Left ventricle myocardium inferior (tissue), 1 donor: ENCODE measurements at regions not wholly inside any gene's neighbourhood (a gene's known extent, or its start where the extent isn't known, plus 50 kb on each side); places are given as distances from the start of the nearest gene placed in this dataset.

Experiments
- DNase-seq: peaks from one replicate; pipeline ENCODE4 v3.0.0-alpha.2; 2020
- H3K27ac ChIP-seq: fragments of 200-600 bp; replicated peaks from 2 replicates; pipeline ENCODE4 v1.8.0; 2021
- H3K27me3 ChIP-seq: fragments of 200-600 bp; 2 replicates; pipeline ENCODE4 v1.8.0; 2021; ENCODE audit warnings: low read depth
- H3K36me3 ChIP-seq: fragments of 200-600 bp; 2 replicates; pipeline ENCODE4 v1.8.0; 2021
- H3K4me1 ChIP-seq: fragments of 200-600 bp; 2 replicates; pipeline ENCODE4 v1.8.0; 2021
- H3K4me3 ChIP-seq: fragments of 200-600 bp; 2 replicates; pipeline ENCODE4 v1.8.0; 2021; ENCODE audit warnings: mild to moderate bottlenecking, moderate library complexity
- H3K9me3 ChIP-seq: fragments of 200-600 bp; replicated peaks from 2 replicates; pipeline ENCODE4 v1.8.0; 2021
- CTCF ChIP-seq: fragments of 200-600 bp; IDR thresholded peaks from 2 replicates; pipeline ENCODE4 v1.8.0; 2021; ENCODE audit warnings: antibody characterized with exemption, mild to moderate bottlenecking, borderline replicate concordance
- intact Hi-C: fragments of 100-400 bp; cut with micrococcal nuclease; formaldehyde crosslinking; loops from one replicate; pipeline ENCODE4 v1.11.0; 2022
- donor health status: DM: no; HTN: yes; CAD: no; lungs with severe emphysema.

- Histone ChIP-seq H3K36me3 (no peaks in the 10 kb centered on the region), H3K4me1 (peaks cover 6% of the 10 kb centered on the region), H3K9me3 (no peaks in the 10 kb centered on the region), H3K27ac (peak overlapping the region; percentile 33), H3K27me3 (peaks cover 4% of the 10 kb centered on the region), H3K4me3 (no peak overlapping the region)
- DNase-seq = no peak
- intact Hi-C loops = no loop called here
- TF ChIP-seq CTCF = no peak
Observed at GRCh38 chr16:80150978-80151721, 389.6 kb upstream of the DYNLRB2 start.

- TF ChIP-seq CTCF = no peak
- no peak for DNase-seq
- Histone ChIP-seq H3K9me3 (no peaks in the 10 kb centered on the region), H3K27ac (no peak overlapping the region), H3K27me3 (peaks cover 4% of the 10 kb centered on the region), H3K4me1 (peaks cover 6% of the 10 kb centered on the region), H3K36me3 (no peaks in the 10 kb centered on the region), H3K4me3 (no peak overlapping the region)
- intact Hi-C loops = no loop called here
Observed at GRCh38 chr16:80148826-80149225, 392.0 kb upstream of the DYNLRB2 start.

GRCh38 chr16:80147026-80147655, 393.7 kb upstream of the DYNLRB2 start:
- no peak for TF ChIP-seq CTCF
- peaks cover 7% of the 10 kb centered on the region for H3K9me3 ChIP-seq

GRCh38 chr16:80144191-80144590, 396.6 kb upstream of the DYNLRB2 start:
- Histone ChIP-seq H3K27me3 (peaks cover 4% of the 10 kb centered on the region), H3K4me3 (no peak overlapping the region), H3K9me3 (peaks cover 13% of the 10 kb centered on the region), H3K4me1 (no peaks in the 10 kb centered on the region), H3K36me3 (no peaks in the 10 kb centered on the region), H3K27ac (no peak overlapping the region)
- intact Hi-C loops = no loop called here
- TF ChIP-seq CTCF = no peak
- DNase-seq = no peak

More at GRCh38 chr16:80147026-80147655, 393.7 kb upstream of the DYNLRB2 start:
- intact Hi-C loops = no loop called here
- Histone ChIP-seq H3K4me1 (peaks cover 4% of the 10 kb centered on the region), H3K27ac (no peak overlapping the region), H3K4me3 (no peak overlapping the region), H3K27me3 (peaks cover 4% of the 10 kb centered on the region), H3K36me3 (no peaks in the 10 kb centered on the region)
- no peak for DNase-seq

GRCh38 chr16:80142940-80143339, 397.9 kb upstream of the DYNLRB2 start:
- TF ChIP-seq CTCF = no peak
- Histone ChIP-seq H3K9me3 (peaks cover 18% of the 10 kb centered on the region), H3K27me3 (peaks cover 4% of the 10 kb centered on the region), H3K4me1 (no peaks in the 10 kb centered on the region), H3K36me3 (no peaks in the 10 kb centered on the region), H3K4me3 (no peak overlapping the region), H3K27ac (no peak overlapping the region)
- intact Hi-C loops = no loop called here
- DNase-seq = no peak
